Osteocyte (in vitro differentiated cells): ENCODE measurements at regions not wholly inside any gene's neighbourhood (a gene's known extent, or its start where the extent isn't known, plus 50 kb on each side); places are given as distances from the start of the nearest gene placed in this dataset.
"Not testable (repeated sequence)": the region's sequence is repeated elsewhere in the genome, so short reads cannot be mapped to it uniquely, and the experiment has no call there.

Experiments used
- DNase-seq: peaks from one replicate; pipeline ENCODE4 v3.0.0; 2021; ENCODE audit warnings: mixed read lengths; ENCODE audit not compliant: unreplicated experiment; ENCODE audit errors: extremely low spot score
- H3K27ac Mint-ChIP-seq: one replicate; pipeline ENCODE4 v1.8.0; 2021; ENCODE audit warnings: mild to moderate bottlenecking, mixed read lengths; ENCODE audit not compliant: unreplicated experiment
- H3K27me3 Mint-ChIP-seq: one replicate; pipeline ENCODE4 v1.8.0; 2021; ENCODE audit warnings: mixed read lengths; ENCODE audit not compliant: unreplicated experiment
- H3K36me3 Mint-ChIP-seq: one replicate; pipeline ENCODE4 v1.8.0; 2021; ENCODE audit warnings: mixed read lengths; ENCODE audit not compliant: unreplicated experiment
- H3K4me1 Mint-ChIP-seq: one replicate; pipeline ENCODE4 v1.8.0; 2021; ENCODE audit warnings: mixed read lengths; ENCODE audit not compliant: unreplicated experiment
- H3K4me3 Mint-ChIP-seq: one replicate; pipeline ENCODE4 v1.8.0; 2021; ENCODE audit warnings: mild to moderate bottlenecking, moderate library complexity, mixed read lengths; ENCODE audit not compliant: unreplicated experiment
- H3K9me3 Mint-ChIP-seq: one replicate; pipeline ENCODE4 v1.8.0; 2021; ENCODE audit warnings: mixed read lengths; ENCODE audit not compliant: unreplicated experiment
- CTCF ChIP-seq: fragments of 200-600 bp; sonication (generic); IDR thresholded peaks from 2 replicates; pipeline ENCODE4 v1.5.0; 2021; ENCODE audit warnings: antibody characterized with exemption, mild to moderate bottlenecking, moderate library complexity

DNA sequence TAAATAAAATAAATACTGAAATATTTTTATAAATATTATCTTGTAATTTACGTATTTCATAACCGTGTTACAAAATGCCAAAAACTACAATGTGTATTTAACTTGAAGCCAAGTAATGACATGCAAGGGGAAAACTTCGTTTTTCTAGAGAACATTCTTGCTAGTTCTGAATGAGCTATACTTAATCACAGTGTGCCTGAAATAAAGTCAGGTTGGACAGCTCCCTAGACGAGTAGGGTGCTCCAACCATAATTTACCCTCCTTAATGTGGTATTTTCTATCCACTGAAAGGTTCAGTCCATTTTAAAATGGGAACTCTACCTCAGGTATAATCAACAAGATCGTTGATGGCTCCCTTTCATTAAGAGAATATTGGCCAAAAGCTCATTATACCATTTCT, 194.5 kb upstream of the AHR start:
- Mint-ChIP-seq H3K27me3 (peaks cover 2% of the 10 kb centered on the region), H3K4me1 (peaks cover 7% of the 10 kb centered on the region), H3K9me3 (no peaks in the 10 kb centered on the region), H3K36me3 (no peaks in the 10 kb centered on the region), H3K4me3 (no peak overlapping the region), H3K27ac (no peak overlapping the region)
- no peak for DNase-seq
- TF ChIP-seq CTCF, result no peak

DNA sequence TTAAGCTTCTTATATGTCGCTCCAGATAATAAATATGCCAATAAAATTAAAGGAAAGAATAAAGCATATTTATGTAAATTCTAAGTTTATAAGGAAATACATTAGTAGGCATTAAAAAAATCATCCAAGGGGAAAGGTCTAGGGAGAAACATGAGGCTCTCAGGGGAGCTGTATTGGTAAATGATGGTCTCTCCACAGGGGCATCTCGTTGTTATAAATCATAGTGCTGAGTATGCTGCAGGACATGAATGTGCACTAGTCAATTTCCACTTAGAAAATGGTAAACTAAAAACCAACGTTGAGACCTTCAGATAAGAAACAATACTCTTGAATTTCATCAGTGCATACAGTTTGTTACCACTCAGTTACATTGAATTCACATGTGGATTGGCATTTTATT, 194.0 kb upstream of the AHR start:
- Mint-ChIP-seq H3K4me1 (peaks cover 10% of the 10 kb centered on the region), H3K27me3 (peaks cover 2% of the 10 kb centered on the region), H3K4me3 (no peak overlapping the region)

GRCh38 chr7:17105701-17106100, 192.8 kb upstream of the AHR start:
- Mint-ChIP-seq H3K27me3 (peaks cover 2% of the 10 kb centered on the region), H3K4me3 (no peak overlapping the region), H3K9me3 (no peaks in the 10 kb centered on the region), H3K4me1 (peaks cover 10% of the 10 kb centered on the region), H3K36me3 (no peaks in the 10 kb centered on the region), H3K27ac (no peak overlapping the region)
- DNase-seq, result no peak
- no peak for TF ChIP-seq CTCF

More for the DNA sequence above, 194.0 kb upstream of the AHR start:
- Mint-ChIP-seq H3K27ac (no peak overlapping the region), H3K36me3 (no peaks in the 10 kb centered on the region), H3K9me3 (no peaks in the 10 kb centered on the region)
- DNase-seq, result no peak
- TF ChIP-seq CTCF, result no peak

GRCh38 chr7:17108049-17108584, 190.3 kb upstream of the AHR start:
- H3K27ac Mint-ChIP-seq, result no peak overlapping the region
- no peaks in the 10 kb centered on the region for H3K9me3 Mint-ChIP-seq
- H3K4me1 Mint-ChIP-seq, result peaks cover 10% of the 10 kb centered on the region
- no peaks in the 10 kb centered on the region for H3K36me3 Mint-ChIP-seq
- TF ChIP-seq CTCF, result no peak
- no peak overlapping the region for H3K4me3 Mint-ChIP-seq
- H3K27me3 Mint-ChIP-seq, result peaks cover 2% of the 10 kb centered on the region
- DNase-seq, result no peak

- DNase-seq, result no peak
- Mint-ChIP-seq H3K4me1 (peaks cover 10% of the 10 kb centered on the region), H3K9me3 (no peaks in the 10 kb centered on the region), H3K27me3 (peaks cover 2% of the 10 kb centered on the region), H3K4me3 (no peak overlapping the region), H3K27ac (no peak overlapping the region), H3K36me3 (no peaks in the 10 kb centered on the region)
- no peak for TF ChIP-seq CTCF
Observed at GRCh38 chr7:17109020-17109419, 189.4 kb upstream of the AHR start.

DNA sequence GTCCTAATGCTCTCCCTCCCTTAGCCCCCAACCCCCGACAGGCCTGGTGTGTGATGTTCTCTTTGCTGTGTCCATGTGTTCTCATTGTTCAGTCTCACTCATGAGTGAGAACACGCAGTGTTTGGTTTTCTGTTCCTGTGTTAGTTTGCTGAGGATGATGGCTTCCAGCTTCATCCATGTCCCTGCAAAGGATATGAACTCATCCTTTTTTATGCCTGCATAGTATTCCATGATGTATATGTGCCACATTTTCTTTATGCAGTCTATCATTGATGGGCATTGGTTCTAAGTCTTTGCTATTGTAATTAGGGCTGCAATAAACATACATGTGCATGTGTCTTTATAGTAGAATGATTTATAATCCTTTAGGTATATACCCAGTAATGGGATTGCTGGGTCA, 184.7 kb upstream of the AHR start:
- DNase-seq, H3K27ac Mint-ChIP-seq, H3K27me3 Mint-ChIP-seq, H3K36me3 Mint-ChIP-seq, H3K4me3 Mint-ChIP-seq, H3K4me1 Mint-ChIP-seq, H3K9me3 Mint-ChIP-seq: not testable (repeated sequence)
